Liver (tissue), 8 donors: ENCODE measurements at regions not wholly inside any gene's neighbourhood (a gene's known extent, or its start where the extent isn't known, plus 50 kb on each side); places are given as distances from the start of the nearest gene placed in this dataset.
A peak's percentile ranks its signal among the peaks of the same experiment; 100 is the strongest.

ENCODE experiments used
- DNase-seq: peaks from one replicate; pipeline ENCODE4 v3.0.0-alpha.2; 2017; ENCODE audit warnings: low spot score
- H3K27ac ChIP-seq, 2 donors: one replicate each; pipeline ENCODE4 v1.7.0; 2013; ENCODE audit warnings: inconsistent platforms in 2 of 2, low read length in 2 of 2, control low read depth in 1 of 2, low read depth in 1 of 2, mild to moderate bottlenecking in 1 of 2
- H3K27me3 ChIP-seq, 4 donors: one replicate each; pipeline versions ENCODE4 v1.6.1 to v1.7.0; 2013; ENCODE audit warnings: low read length in 3 of 4, inconsistent platforms in 1 of 4, mild to moderate bottlenecking in 1 of 4, moderate library complexity in 1 of 4; ENCODE audit not compliant: control insufficient read depth in 4 of 4, insufficient read depth in 4 of 4
- H3K36me3 ChIP-seq, 4 donors: one replicate each; pipeline versions ENCODE4 v1.6.1 to v1.7.0; 2013; ENCODE audit warnings: low read length in 3 of 4, mild to moderate bottlenecking in 3 of 4, low read depth in 1 of 4, moderate library complexity in 1 of 4; ENCODE audit not compliant: control insufficient read depth in 4 of 4, insufficient read depth in 3 of 4
- H3K4me1 ChIP-seq, 4 donors: one replicate each; pipeline versions ENCODE4 v1.6.1 to v1.7.0; 2013; ENCODE audit warnings: low read length in 3 of 4, mild to moderate bottlenecking in 3 of 4, moderate library complexity in 1 of 4; ENCODE audit not compliant: control insufficient read depth in 4 of 4, insufficient read depth in 4 of 4
- H3K4me3 ChIP-seq, 3 donors: one replicate each; pipeline versions ENCODE4 v1.6.1 to v1.7.0; 2013; ENCODE audit warnings: low read length in 3 of 3, control low read depth in 1 of 3, low read depth in 1 of 3, mild to moderate bottlenecking in 1 of 3
- H3K9ac ChIP-seq, 2 donors: one replicate each; pipeline ENCODE4 v1.7.0; 2013; ENCODE audit warnings: low read length in 2 of 2, mild to moderate bottlenecking in 2 of 2, moderate library complexity in 2 of 2, control low read depth in 1 of 2, low read depth in 1 of 2
- H3K9me3 ChIP-seq, 4 donors: one replicate each; pipeline versions ENCODE4 v1.6.1 to v1.7.0; 2013; ENCODE audit warnings: low read length in 3 of 4; ENCODE audit not compliant: control insufficient read depth in 4 of 4
- EGR1 ChIP-seq, 2 donors: IDR thresholded peaks; 2 replicates each; pipeline ENCODE4 v1.6.1; 2016 to 2018; ENCODE audit warnings: antibody characterized with exemption in 2 of 2, low read depth in 2 of 2
- FOXA1 ChIP-seq: IDR thresholded peaks from 2 replicates; pipeline ENCODE4 v1.6.1; 2016; ENCODE audit warnings: antibody characterized with exemption
- FOXA2 ChIP-seq: IDR thresholded peaks from 2 replicates; pipeline ENCODE4 v1.6.1; 2016; ENCODE audit warnings: antibody characterized with exemption
- GABPA ChIP-seq, 2 donors: IDR thresholded peaks in 1 of 2; conservative IDR thresholded peaks in 1 of 2; 2 replicates each; pipeline ENCODE4 v1.6.1; 2016; ENCODE audit warnings: antibody characterized with exemption in 2 of 2, mild to moderate bottlenecking in 1 of 2, moderate library complexity in 1 of 2
- HNF4A ChIP-seq, 2 donors: conservative IDR thresholded peaks; 2 replicates each; pipeline ENCODE4 v1.6.1; 2016; ENCODE audit warnings: antibody characterized with exemption in 2 of 2, mild to moderate bottlenecking in 2 of 2
- HNF4G ChIP-seq: IDR thresholded peaks from 2 replicates; pipeline ENCODE4 v1.6.1; 2016; ENCODE audit warnings: antibody characterized with exemption
- JUND ChIP-seq, 2 donors: IDR thresholded peaks; 2 replicates each; pipeline ENCODE4 v1.6.1; 2016; ENCODE audit warnings: antibody characterized with exemption in 2 of 2
- NR2F2 ChIP-seq: IDR thresholded peaks from 2 replicates; pipeline ENCODE4 v1.6.1; 2016; ENCODE audit warnings: antibody characterized with exemption
- RAD21 ChIP-seq, 2 donors: IDR thresholded peaks; 2 replicates each; pipeline ENCODE4 v1.6.1; 2016; ENCODE audit warnings: antibody characterized with exemption in 2 of 2, mild to moderate bottlenecking in 2 of 2
- RXRA ChIP-seq, 2 donors: IDR thresholded peaks; 2 replicates each; pipeline ENCODE4 v1.6.1; 2017 to 2018; ENCODE audit warnings: antibody characterized with exemption in 2 of 2, mild to moderate bottlenecking in 1 of 2
- SP1 ChIP-seq: IDR thresholded peaks from 2 replicates; pipeline ENCODE4 v1.6.1; 2018; ENCODE audit warnings: antibody characterized with exemption, mild to moderate bottlenecking
- TAF1 ChIP-seq: conservative IDR thresholded peaks from 2 replicates; pipeline ENCODE4 v1.6.1; 2016; ENCODE audit warnings: antibody characterized with exemption, mild to moderate bottlenecking
- YY1 ChIP-seq: IDR thresholded peaks from 2 replicates; pipeline ENCODE4 v1.6.1; 2016; ENCODE audit warnings: antibody characterized with exemption, mild to moderate bottlenecking
- WGBS: extraction: QIAGEN DNeasy Blood & Tissue Kit; methylation state at CpG from one replicate; pipeline ENCODE4 v1.1.7; 2013; 5-methylcytosine and 5-hydroxymethylcytosine counted together
- TF ChIP-seq, protein P1 (sequence below): fragments of 150-350 bp; IDR thresholded peaks from 2 replicates; pipeline ENCODE4 v1.5.1; 2017; ENCODE audit warnings: improper control_type of control experiment, low read depth, low read length; ENCODE audit not compliant: missing input control
- TF ChIP-seq, protein P2 (sequence below): IDR thresholded peaks from 2 replicates; pipeline ENCODE4 v1.6.1; 2016; ENCODE audit warnings: antibody characterized with exemption
- TF ChIP-seq, protein P3 (sequence below): IDR thresholded peaks from 2 replicates; pipeline ENCODE4 v1.6.1; 2016; ENCODE audit warnings: antibody characterized with exemption, mild to moderate bottlenecking
- TF ChIP-seq, protein P4 (sequence below): IDR thresholded peaks from 2 replicates; pipeline ENCODE4 v1.6.1; 2016; ENCODE audit warnings: antibody characterized with exemption
- TF ChIP-seq, protein P5 (sequence below): IDR thresholded peaks from 2 replicates; pipeline ENCODE4 v1.6.1; 2016; ENCODE audit warnings: antibody characterized with exemption
- donor health status: healthy.
- donor health status: healthy.
- donor health status: healthy.
- donor health status: healthy.
- donor health status: healthy.

DNA sequence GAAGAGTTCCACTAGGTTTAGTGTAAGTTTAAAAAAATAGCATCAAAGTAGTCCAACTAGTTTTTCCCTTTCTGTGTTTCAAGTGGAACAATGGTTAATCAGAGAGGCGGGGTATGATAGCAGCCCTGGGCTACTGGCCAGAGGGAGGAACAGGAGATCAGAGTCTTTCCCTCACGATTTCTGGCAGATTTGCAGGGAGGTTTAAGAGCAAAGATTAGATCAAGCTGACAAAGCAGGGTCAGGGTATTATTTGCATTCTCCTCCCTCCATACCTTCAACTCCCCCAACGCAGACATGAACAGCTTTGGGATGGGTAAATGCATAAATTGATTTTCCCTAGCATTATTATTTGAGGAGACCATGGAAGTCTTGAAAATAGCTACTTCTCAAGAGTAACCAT is 277.6 kb upstream of the DIAPH2 start:
- 14% methylated on average over 3 of the region's 3 CpGs for WGBS
- Histone ChIP-seq H3K9me3 (no peaks in the 10 kb centered on the region), H3K4me1 (peaks cover 0 to 17% (median 11%) of the 10 kb centered on the region in 4 donors), H3K27ac (peak overlapping the region in 1 of 2 donors; percentile 38), H3K27me3 (no peaks in the 10 kb centered on the region), H3K36me3 (no peaks in the 10 kb centered on the region), H3K9ac (no peak overlapping the region), H3K4me3 (no peak overlapping the region)
- no peak for DNase-seq
- no peak for TF ChIP-seq NR2F2
- no peak for TF ChIP-seq FOXA2
- no peak for TF ChIP-seq GABPA (IDR thresholded peaks at IDR 0.05 in 1 of 2, conservative IDR thresholded peaks at IDR 0.05 in 1 of 2)
- TF ChIP-seq, protein P1, sequence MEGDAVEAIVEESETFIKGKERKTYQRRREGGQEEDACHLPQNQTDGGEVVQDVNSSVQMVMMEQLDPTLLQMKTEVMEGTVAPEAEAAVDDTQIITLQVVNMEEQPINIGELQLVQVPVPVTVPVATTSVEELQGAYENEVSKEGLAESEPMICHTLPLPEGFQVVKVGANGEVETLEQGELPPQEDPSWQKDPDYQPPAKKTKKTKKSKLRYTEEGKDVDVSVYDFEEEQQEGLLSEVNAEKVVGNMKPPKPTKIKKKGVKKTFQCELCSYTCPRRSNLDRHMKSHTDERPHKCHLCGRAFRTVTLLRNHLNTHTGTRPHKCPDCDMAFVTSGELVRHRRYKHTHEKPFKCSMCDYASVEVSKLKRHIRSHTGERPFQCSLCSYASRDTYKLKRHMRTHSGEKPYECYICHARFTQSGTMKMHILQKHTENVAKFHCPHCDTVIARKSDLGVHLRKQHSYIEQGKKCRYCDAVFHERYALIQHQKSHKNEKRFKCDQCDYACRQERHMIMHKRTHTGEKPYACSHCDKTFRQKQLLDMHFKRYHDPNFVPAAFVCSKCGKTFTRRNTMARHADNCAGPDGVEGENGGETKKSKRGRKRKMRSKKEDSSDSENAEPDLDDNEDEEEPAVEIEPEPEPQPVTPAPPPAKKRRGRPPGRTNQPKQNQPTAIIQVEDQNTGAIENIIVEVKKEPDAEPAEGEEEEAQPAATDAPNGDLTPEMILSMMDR, result no peak
- TF ChIP-seq RAD21 (IDR thresholded peaks at IDR 0.05), result peak in 1 of 2 donors; percentile 26
- TF ChIP-seq TAF1, result no peak
- no peak for TF ChIP-seq FOXA1
- TF ChIP-seq SP1, result no peak
- TF ChIP-seq EGR1 (IDR thresholded peaks at IDR 0.05; ENCODE audit: low read depth in 2 of 2), result no peak
- TF ChIP-seq YY1, result peak; percentile 23
- TF ChIP-seq, protein P2, sequence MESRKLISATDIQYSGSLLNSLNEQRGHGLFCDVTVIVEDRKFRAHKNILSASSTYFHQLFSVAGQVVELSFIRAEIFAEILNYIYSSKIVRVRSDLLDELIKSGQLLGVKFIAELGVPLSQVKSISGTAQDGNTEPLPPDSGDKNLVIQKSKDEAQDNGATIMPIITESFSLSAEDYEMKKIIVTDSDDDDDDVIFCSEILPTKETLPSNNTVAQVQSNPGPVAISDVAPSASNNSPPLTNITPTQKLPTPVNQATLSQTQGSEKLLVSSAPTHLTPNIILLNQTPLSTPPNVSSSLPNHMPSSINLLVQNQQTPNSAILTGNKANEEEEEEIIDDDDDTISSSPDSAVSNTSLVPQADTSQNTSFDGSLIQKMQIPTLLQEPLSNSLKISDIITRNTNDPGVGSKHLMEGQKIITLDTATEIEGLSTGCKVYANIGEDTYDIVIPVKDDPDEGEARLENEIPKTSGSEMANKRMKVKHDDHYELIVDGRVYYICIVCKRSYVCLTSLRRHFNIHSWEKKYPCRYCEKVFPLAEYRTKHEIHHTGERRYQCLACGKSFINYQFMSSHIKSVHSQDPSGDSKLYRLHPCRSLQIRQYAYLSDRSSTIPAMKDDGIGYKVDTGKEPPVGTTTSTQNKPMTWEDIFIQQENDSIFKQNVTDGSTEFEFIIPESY, result no peak
- TF ChIP-seq HNF4G, result no peak
- TF ChIP-seq, protein P3, sequence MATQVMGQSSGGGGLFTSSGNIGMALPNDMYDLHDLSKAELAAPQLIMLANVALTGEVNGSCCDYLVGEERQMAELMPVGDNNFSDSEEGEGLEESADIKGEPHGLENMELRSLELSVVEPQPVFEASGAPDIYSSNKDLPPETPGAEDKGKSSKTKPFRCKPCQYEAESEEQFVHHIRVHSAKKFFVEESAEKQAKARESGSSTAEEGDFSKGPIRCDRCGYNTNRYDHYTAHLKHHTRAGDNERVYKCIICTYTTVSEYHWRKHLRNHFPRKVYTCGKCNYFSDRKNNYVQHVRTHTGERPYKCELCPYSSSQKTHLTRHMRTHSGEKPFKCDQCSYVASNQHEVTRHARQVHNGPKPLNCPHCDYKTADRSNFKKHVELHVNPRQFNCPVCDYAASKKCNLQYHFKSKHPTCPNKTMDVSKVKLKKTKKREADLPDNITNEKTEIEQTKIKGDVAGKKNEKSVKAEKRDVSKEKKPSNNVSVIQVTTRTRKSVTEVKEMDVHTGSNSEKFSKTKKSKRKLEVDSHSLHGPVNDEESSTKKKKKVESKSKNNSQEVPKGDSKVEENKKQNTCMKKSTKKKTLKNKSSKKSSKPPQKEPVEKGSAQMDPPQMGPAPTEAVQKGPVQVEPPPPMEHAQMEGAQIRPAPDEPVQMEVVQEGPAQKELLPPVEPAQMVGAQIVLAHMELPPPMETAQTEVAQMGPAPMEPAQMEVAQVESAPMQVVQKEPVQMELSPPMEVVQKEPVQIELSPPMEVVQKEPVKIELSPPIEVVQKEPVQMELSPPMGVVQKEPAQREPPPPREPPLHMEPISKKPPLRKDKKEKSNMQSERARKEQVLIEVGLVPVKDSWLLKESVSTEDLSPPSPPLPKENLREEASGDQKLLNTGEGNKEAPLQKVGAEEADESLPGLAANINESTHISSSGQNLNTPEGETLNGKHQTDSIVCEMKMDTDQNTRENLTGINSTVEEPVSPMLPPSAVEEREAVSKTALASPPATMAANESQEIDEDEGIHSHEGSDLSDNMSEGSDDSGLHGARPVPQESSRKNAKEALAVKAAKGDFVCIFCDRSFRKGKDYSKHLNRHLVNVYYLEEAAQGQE, result no peak
- peak in 1 of 2 donors; percentile 27 for TF ChIP-seq RXRA (IDR thresholded peaks at IDR 0.05)
- TF ChIP-seq, protein P4, sequence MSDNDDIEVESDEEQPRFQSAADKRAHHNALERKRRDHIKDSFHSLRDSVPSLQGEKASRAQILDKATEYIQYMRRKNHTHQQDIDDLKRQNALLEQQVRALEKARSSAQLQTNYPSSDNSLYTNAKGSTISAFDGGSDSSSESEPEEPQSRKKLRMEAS, result no peak
- TF ChIP-seq HNF4A (conservative IDR thresholded peaks at IDR 0.05), result peak; percentile 42 to 76
- no peak for TF ChIP-seq JUND (IDR thresholded peaks at IDR 0.05)
- TF ChIP-seq, protein P5, sequence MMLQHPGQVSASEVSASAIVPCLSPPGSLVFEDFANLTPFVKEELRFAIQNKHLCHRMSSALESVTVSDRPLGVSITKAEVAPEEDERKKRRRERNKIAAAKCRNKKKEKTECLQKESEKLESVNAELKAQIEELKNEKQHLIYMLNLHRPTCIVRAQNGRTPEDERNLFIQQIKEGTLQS, result no peak
